Erythroblast (primary cell): ENCODE measurements at regions not wholly inside any gene's neighbourhood (a gene's known extent, or its start where the extent isn't known, plus 50 kb on each side); places are given as distances from the start of the nearest gene placed in this dataset.
"Not testable (repeated sequence)": the region's sequence is repeated elsewhere in the genome, so short reads cannot be mapped to it uniquely, and the experiment has no call there.

ENCODE experiments used
- DNase-seq, 2 experiments: peaks; one replicate each; lab custom pipeline; 2025; lab: John Stamatoyannopoulos, UW
- GATA1 ChIP-seq: IDR thresholded peaks from 2 replicates; pipeline ENCODE4 v1.6.1; 2011; ENCODE audit warnings: low read depth, mild to moderate bottlenecking, control low read depth, low read length, moderate library complexity
- POLR2A ChIP-seq: IDR thresholded peaks from 2 replicates; pipeline ENCODE4 v1.6.1; 2011; ENCODE audit warnings: mild to moderate bottlenecking, low read length

DNA sequence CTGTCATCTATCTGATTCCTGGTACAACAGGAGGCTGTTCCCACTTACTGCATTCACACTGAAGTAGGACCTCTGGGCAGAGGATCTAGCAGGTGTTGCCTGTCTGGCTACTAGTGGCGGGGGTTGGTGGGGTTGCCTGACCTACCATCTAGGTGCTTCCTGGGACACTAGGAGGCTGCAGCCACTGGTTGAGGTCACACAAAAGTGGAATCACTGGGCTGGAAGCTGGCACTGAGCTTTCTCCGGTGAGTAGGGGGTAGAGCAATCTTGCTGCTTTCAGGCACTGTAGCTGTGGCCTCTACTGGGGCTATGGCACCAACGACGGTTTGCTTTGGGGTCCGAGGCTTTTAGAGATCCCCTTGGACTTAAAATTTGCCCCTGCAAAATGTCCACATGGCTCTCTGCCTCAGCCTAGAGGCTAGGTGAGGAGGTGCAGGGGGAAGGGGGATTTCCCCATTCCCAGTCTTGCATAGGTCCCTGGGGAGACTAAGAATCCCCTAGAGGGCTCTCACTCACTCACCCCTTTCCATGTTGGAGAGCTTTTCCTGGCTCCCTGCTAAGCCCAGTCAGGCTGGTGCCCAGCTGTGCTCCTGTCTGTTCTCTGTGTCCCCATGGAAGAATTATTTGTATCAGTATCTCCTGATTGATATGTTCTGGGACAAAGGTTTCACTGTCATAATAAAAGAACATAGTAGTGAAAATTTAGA lies 397.7 kb upstream of the EPHA6 start:
- no peak for DNase-seq
- TF ChIP-seq GATA1 (no peak), POLR2A (no peak)

DNA sequence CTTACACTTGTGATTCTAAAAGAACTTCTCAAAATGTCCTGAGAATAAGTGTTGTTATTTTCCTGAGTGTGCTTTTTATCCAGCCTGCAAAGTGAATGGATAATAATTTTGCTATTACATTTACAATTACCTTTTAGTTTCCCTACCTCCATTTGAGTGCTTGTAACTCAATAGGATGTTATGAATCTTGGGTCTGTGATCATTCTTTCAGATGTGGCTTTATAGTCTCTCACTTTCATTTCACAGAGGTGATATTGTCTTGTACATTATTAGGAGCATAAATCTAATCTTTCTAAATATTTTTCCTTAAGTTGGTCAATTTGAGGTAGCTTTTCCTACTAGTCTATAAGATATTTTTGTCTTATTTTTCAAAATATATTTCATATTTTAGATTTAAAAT lies 386.3 kb upstream of the EPHA6 start:
- TF ChIP-seq GATA1 (no peak), POLR2A (no peak)

DNA sequence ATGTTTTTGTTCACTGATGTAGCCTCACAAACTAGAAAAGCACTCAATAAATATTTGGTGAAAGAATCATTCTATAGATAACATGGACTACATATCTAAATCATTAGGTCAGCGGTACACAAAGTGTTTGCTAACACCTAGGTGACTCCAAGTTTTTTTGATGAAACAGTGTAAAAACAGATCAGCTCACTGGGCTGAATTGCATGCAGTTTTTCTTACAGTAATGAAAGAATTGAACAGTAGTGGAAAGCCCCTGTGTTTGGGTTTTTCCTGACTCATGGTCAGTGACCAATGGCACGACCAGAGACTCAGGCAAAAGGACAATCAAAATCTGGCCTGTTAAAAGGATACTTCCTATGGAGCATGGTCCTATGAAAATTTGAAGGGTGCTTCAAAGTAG lies 384.3 kb upstream of the EPHA6 start:
- no peak for TF ChIP-seq POLR2A
- TF ChIP-seq GATA1: no peak
- no peak for DNase-seq

More for the DNA sequence above, 386.3 kb upstream of the EPHA6 start:
- DNase-seq: no peak

DNA sequence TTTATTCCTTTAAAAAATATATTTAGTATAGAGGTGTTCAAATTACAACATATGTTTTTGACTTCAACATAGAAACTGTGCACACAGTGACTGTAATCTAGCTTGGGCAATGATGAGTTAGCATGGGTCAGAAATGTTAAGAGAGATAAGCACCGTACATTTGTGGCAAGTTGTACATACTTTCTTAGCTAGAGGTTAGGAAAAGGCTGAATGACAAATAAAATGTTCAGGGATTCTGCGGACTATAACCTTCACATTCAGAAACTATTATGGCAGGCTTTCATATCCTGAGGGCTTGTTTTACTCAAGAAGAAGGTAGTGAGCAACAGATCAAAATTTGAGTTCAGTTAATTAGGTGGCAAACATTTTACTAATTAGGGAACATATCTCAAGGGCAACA lies 379.7 kb upstream of the EPHA6 start:
- DNase-seq: no peak
- no peak for TF ChIP-seq POLR2A
- no peak for TF ChIP-seq GATA1

DNA sequence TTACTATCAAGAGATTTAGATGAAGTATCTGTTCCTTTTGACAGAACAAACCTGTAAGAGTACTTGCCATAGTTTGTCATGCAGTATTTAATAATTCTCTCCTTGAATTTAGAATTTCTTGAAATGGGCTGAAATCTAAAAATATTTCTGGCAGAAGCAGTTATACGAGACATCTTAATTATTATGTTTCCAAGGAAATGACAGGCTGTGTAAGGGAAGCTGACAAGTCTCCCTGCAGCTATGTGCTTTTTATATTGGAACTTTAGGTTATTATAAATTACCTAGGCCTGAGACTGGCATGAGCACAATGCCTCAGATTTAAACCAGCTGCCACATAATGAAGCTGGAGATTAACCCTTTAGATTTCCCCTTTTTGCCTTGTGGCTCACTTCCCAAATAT lies 365.0 kb upstream of the EPHA6 start:
- DNase-seq: no peak
- TF ChIP-seq GATA1 (no peak), POLR2A (no peak)

DNA sequence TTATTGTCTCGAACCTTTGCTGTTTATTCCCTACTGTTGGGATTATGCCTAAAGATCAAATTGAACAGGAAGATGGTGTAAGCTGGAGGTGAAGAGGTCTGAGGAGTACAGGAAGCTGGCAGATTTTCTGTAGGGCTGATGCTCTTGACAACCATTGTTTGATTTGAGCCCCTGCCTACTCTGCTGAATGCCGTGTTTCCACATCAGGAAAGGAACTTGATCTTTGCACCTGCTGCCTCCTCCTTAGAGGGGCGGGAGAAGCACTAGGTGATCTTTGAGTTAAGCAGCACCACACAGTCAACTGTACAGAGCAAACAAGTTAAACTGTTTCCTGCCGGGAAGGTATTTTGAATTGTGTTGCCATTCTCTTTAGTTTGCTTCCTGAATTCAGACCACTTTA lies 364.6 kb upstream of the EPHA6 start:
- no peak for DNase-seq
- TF ChIP-seq POLR2A: no peak
- no peak for TF ChIP-seq GATA1

DNA sequence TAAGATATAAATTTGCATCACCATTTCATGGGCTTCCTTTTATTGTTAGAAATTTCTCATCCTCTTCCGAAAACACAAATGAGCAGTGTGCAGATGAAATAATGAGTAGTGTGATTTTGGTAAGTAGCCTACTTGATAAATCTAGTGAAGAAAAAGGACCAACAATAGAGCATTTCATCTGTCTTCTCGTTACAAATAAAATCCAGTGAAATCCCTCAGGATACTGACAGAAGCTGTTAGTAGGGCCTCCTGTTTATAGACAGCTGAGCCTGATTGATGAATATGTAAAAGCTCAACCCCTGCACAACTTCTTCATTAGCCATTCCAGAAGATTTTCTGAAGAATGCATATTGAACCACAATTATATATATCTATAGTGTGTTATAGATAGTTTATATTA lies 363.7 kb upstream of the EPHA6 start:
- DNase-seq: no peak
- TF ChIP-seq POLR2A (no peak), GATA1 (no peak)

DNA sequence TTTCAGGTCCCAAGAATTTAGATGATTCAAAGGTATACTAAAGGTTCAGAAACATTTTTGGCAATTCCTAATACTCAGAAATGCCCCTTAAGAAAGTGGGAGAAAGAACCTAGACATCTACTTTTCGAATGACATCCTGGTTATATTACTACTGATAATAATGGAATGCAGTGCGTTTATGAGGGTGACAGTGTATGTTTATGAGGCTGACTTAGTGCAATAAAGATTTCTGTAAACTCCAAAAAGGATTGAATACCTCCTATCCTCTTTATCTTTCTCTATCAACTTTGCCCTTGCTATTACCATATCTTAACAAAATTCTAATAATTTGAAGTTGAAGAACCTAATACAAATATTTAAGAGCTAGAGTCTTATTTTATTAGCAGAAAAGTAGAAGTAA lies 348.9 kb upstream of the EPHA6 start:
- no peak for TF ChIP-seq GATA1
- no peak for TF ChIP-seq POLR2A
- DNase-seq: no peak

DNA sequence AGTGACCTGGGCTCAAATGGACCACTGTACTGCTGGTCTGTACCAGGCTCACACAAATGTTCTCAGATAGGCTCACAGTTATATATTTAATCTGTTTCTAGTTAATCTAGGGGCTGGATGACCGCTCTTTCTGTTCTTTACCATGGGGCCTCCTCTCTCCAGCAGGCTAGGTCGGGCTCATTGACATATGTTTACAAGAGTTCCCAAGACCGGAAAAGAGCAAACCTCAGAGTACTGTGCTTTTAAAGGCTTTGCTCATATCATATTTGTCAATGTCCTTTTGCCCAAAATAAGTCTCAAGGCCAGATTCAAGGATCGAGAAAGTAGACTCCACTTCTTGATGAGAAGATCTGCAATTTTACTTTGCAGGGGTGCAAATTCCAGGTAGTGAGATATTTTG lies 348.0 kb upstream of the EPHA6 start:
- TF ChIP-seq GATA1 (no peak), POLR2A (no peak)

DNA sequence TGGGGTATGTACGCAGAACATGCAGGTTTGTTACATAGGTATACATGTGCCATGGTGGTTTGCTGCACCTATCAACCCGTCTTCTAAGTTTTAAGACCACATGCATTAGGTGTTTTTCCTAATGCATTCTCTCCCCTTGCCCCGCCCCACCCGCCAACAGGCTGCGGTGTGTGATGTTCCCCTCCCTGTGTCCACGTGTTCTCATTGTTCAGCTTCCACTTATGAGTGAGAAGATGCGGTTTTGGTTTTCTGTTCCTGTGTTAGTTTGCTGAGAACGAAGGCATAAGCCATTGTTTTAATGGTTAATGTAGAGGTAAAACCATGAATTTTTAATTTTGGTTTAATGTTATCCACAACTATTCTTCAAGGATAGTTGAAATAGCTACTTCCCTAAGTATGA lies 346.8 kb upstream of the EPHA6 start:
- TF ChIP-seq POLR2A: no peak
- no peak for TF ChIP-seq GATA1
- DNase-seq: no peak

More for the DNA sequence above, 348.0 kb upstream of the EPHA6 start:
- no peak for DNase-seq

DNA sequence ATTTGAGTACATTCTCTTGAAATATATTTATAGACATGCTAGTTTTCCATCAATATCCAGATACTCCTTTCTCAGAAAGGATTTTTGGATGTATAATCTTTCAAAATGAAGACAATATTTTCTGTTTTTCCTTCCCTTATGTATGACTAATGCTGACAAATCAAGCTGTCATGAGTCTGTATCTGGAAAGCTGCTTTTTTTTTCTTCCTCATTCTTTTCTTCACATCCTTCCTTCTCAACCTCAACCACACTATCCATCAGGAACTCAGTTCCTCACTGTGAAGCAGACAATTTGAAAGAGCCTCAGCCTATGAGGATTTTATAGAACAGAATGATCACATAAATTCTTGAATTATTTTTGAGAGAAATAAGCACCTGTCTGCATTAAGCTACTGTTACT lies 335.9 kb upstream of the EPHA6 start:
- TF ChIP-seq GATA1: no peak
- TF ChIP-seq POLR2A: no peak
- DNase-seq: no peak

DNA sequence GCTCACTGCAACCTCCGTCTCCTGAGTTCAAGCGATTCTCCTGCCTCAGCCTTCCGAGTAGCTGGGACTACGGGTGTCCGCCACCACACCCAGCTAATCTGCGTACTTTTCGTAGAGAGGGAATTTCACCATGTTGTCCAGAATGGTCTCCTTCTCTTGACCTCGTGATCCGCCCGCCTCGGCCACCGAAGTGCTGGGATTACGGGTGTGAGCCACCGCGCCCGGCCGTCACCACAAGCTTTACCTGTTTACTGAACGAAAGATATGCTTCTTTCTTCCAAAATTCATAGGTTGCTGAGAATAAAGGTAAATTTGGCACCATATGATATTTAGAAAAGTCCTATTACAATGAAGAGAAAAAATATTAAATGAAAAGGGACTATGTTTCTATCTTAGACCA lies 333.5 kb upstream of the EPHA6 start:
- no peak for DNase-seq
- TF ChIP-seq GATA1: no peak

DNA sequence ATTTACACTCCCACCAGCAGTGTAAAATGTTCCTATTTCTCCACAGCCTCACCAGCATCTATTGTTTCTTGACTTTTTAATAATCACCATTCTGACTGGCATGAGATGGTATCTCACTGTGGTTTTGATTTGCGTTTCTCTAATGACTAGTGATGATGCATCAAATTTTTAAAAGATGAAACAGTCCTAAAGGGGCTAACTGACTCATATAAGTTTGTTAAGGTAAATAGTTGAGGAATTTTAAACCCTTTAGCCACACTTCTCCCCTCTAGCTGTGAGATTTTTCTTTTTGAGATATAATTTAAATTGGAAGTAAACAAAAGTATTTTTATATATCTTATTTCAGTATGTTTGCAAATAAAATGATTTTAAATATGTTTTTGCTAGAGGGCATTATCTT lies 331.2 kb upstream of the EPHA6 start:
- not testable (repeated sequence) for DNase-seq

DNA sequence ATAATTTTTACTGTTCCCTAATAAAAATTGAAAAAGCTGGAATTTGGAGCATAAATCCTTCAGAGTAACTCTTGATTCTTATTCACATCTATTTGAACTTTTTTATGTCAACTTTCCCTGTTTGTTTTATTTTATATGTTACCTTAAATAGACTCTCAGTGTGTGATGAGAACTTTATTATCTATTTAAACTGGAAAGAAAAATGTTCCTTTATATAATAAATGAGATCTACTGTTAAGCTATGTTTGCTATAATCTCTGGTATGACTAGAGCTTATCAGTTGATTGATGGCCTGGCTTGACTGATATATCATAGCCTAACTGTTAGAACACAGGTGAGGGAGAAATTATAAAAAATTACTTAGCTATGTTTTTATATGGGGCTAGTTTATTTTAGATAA lies 330.6 kb upstream of the EPHA6 start:
- TF ChIP-seq POLR2A: no peak
- TF ChIP-seq GATA1: no peak
- DNase-seq: no peak

DNA sequence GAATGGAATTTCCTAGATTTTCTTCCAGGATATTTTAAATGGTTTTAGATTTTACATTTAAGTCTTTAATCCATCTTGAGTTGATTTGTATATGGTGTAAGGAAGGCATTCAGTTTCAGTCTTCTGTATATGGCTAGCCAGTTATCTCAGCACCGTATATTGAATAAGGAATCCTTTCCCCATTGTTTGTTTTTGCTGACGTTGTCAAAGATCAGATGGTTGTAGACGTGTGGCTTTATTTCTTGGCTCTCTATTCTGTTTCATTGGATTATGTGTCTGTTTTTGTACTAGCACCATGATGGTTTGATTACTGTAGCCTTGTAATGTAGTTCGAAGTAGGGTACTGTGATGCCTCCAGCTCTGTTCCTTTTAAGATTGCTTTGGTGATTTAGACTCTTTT lies 325.7 kb upstream of the EPHA6 start:
- no peak for TF ChIP-seq GATA1
- no peak for DNase-seq

DNA sequence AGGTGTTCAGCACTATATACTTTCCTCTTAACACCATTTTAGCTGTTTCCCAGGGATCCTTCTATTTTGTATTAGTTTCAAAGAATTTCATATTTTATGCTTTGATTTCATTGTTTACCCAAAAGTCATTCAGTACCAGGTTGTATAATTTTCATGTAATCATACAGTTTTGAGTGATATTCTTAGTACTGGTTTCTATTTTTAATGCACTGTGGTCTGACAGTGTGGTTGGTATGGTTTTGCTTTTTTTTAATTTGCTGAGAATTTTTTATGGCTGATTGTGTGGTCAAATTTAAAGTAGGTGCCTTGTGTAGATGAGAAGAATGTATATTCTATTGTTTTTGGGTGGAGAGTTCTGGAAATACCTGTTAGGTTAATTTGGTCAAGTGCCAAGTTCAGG lies 323.4 kb upstream of the EPHA6 start:
- TF ChIP-seq POLR2A (no peak), GATA1 (no peak)
- no peak for DNase-seq

DNA sequence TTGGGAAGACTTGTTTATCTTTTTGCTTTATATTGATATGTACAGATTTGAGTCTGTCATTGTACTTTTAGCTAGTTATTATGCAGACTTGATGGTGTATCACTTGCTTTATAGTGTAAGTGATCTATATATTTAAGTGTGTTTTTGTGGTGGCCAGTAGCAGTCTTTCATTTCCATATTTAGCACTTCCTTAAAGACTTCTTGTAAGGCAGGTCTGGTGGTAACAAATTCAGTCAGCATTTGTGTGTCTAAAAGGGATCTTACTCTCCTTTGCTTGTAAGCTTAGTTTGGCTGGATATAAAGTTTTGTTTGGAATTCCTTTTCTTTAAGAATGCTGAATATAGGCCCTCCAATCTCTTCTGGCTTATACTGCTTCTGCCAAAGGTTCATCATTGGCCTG lies 322.5 kb upstream of the EPHA6 start:
- no peak for DNase-seq
- TF ChIP-seq GATA1 (no peak), POLR2A (no peak)
